ENCODE measurements at regions not wholly inside any gene's neighbourhood (a gene's known extent, or its start where the extent isn't known, plus 50 kb on each side); places are given as distances from the start of the nearest gene placed in this dataset.

GRCh38 chr2:34011684-34012083, 412.6 kb upstream of the FAM98A start:
- TF ChIP-seq EZH2 (IDR thresholded peaks at IDR 0.05; ENCODE audit: low read depth) = no peak
- TF ChIP-seq CTCF (conservative IDR thresholded peaks at IDR 0.05) = no peak
- H3K4me2 ChIP-seq = no peak overlapping the region
- DNase-seq = no peak
- no peak overlapping the region for H3K4me3 ChIP-seq
- no peaks in the 10 kb centered on the region for H3K9me2 ChIP-seq (ENCODE audit: insufficient read depth)
- no peaks in the 10 kb centered on the region for H3K36me3 ChIP-seq (ENCODE audit: low read depth)
- no TSS peak for BruUV-seq (replicated peaks)
- no peaks in the 10 kb centered on the region for H3K9me3 ChIP-seq (ENCODE audit: insufficient read depth, low read depth)
- no peak overlapping the region for H2AFZ ChIP-seq
- H3K79me2 ChIP-seq (ENCODE audit: low read depth) = no peaks in the 10 kb centered on the region
- CTCF ChIA-PET = no interaction called here
- no peaks in the 10 kb centered on the region for H4K20me1 ChIP-seq (ENCODE audit: insufficient read depth)
- POLR2A ChIA-PET (ENCODE audit: unreplicated experiment) = no interaction called here
- intact Hi-C loops (cut with micrococcal nuclease; ENCODE audit: unreplicated experiment) = no loop called here
- no peaks in the 10 kb centered on the region for H3K4me1 ChIP-seq (replicated peaks; ENCODE audit: insufficient read depth)
- H3K27ac ChIP-seq = no peak overlapping the region
- no peaks in the 10 kb centered on the region for H3K27me3 ChIP-seq (ENCODE audit: insufficient read depth, low read depth)
- no peaks in the 10 kb centered on the region for H3F3A ChIP-seq (ENCODE audit: insufficient read depth, low read depth)

- Histone ChIP-seq H2AFZ (no peak overlapping the region), H3K27ac (no peak overlapping the region), H3K4me2 (no peak overlapping the region), H3F3A (ENCODE audit: insufficient read depth, low read depth) (no peaks in the 10 kb centered on the region), H3K4me1 (replicated peaks; ENCODE audit: insufficient read depth) (no peaks in the 10 kb centered on the region), H3K36me3 (ENCODE audit: low read depth) (no peaks in the 10 kb centered on the region), H3K9me3 (ENCODE audit: insufficient read depth, low read depth) (no peaks in the 10 kb centered on the region; the same call in 1 of the 2 replicates), H4K20me1 (ENCODE audit: insufficient read depth) (no peaks in the 10 kb centered on the region), H3K9me2 (ENCODE audit: insufficient read depth) (no peaks in the 10 kb centered on the region), H3K4me3 (no peak overlapping the region), H3K79me2 (ENCODE audit: low read depth) (no peaks in the 10 kb centered on the region), H3K27me3 (ENCODE audit: insufficient read depth, low read depth) (no peaks in the 10 kb centered on the region)
- DNase-seq = no peak
- TF ChIP-seq EZH2 (IDR thresholded peaks at IDR 0.05; ENCODE audit: low read depth) = no peak
- no peak for TF ChIP-seq CTCF (conservative IDR thresholded peaks at IDR 0.05)
- intact Hi-C loops (cut with micrococcal nuclease; ENCODE audit: unreplicated experiment) = no loop called here
- ChIA-PET POLR2A (ENCODE audit: unreplicated experiment) (no interaction called here), CTCF (no interaction called here)
- no TSS peak for BruUV-seq (replicated peaks)
Observed at GRCh38 chr2:34005901-34006300, 406.8 kb upstream of the FAM98A start.

GRCh38 chr2:34004936-34005335, 405.8 kb upstream of the FAM98A start:
- no peaks in the 10 kb centered on the region; the same call in 1 of the 2 replicates for H3K9me3 ChIP-seq (ENCODE audit: insufficient read depth, low read depth)
- CTCF ChIA-PET = no interaction called here
- no TSS peak for BruUV-seq (replicated peaks)
- H3K4me1 ChIP-seq (replicated peaks; ENCODE audit: insufficient read depth) = no peaks in the 10 kb centered on the region
- no peak overlapping the region for H2AFZ ChIP-seq
- no peak for DNase-seq
- no peaks in the 10 kb centered on the region for H3K9me2 ChIP-seq (ENCODE audit: insufficient read depth)
- H3K27ac ChIP-seq = no peak overlapping the region
- POLR2A ChIA-PET (ENCODE audit: unreplicated experiment) = no interaction called here
- no peaks in the 10 kb centered on the region for H3F3A ChIP-seq (ENCODE audit: insufficient read depth, low read depth)
- H3K36me3 ChIP-seq (ENCODE audit: low read depth) = no peaks in the 10 kb centered on the region
- no peaks in the 10 kb centered on the region for H4K20me1 ChIP-seq (ENCODE audit: insufficient read depth)
- no peaks in the 10 kb centered on the region for H3K27me3 ChIP-seq (ENCODE audit: insufficient read depth, low read depth)
- intact Hi-C loops (cut with micrococcal nuclease; ENCODE audit: unreplicated experiment) = no loop called here
- H3K4me3 ChIP-seq = no peak overlapping the region
- H3K79me2 ChIP-seq (ENCODE audit: low read depth) = no peaks in the 10 kb centered on the region
- H3K4me2 ChIP-seq = no peak overlapping the region
- TF ChIP-seq CTCF (conservative IDR thresholded peaks at IDR 0.05) (no peak), EZH2 (IDR thresholded peaks at IDR 0.05; ENCODE audit: low read depth) (no peak)

All from PC-9 (cell line).